Kidney (tissue), 13 donors: ENCODE measurements at regions not wholly inside any gene's neighbourhood (a gene's known extent, or its start where the extent isn't known, plus 50 kb on each side); places are given as distances from the start of the nearest gene placed in this dataset.

Experiments
- DNase-seq, 5 donors: peaks; one replicate each; pipeline ENCODE4 v3.0.0-alpha.2; 2013 to 2020
- FAIRE-seq: peaks from 2 replicates; lab custom pipeline; 2012; peaks lifted over from hg19 to GRCh38; lab: Jason Lieb, UNC
- H3K27ac ChIP-seq, 2 donors: one replicate each; pipeline ENCODE4 v1.7.0; 2013; ENCODE audit warnings: low read depth in 2 of 2, low read length in 2 of 2, inconsistent platforms in 1 of 2
- H3K27me3 ChIP-seq: one replicate; pipeline ENCODE4 v1.7.1; 2013; ENCODE audit warnings: low read length, inconsistent platforms; ENCODE audit not compliant: control insufficient read depth, insufficient read depth
- H3K36me3 ChIP-seq, 3 donors: one replicate each; pipeline versions ENCODE4 v1.7.0 to v1.7.1; 2013; ENCODE audit warnings: low read length in 3 of 3, control low read depth in 1 of 3, inconsistent platforms in 1 of 3; ENCODE audit not compliant: insufficient read depth in 3 of 3, control insufficient read depth in 2 of 3
- H3K4me1 ChIP-seq, 3 donors: one replicate each; pipeline versions ENCODE4 v1.7.0 to v1.7.1; 2013; ENCODE audit warnings: low read length in 3 of 3, inconsistent platforms in 1 of 3, low read depth in 1 of 3; ENCODE audit not compliant: control insufficient read depth in 2 of 3, insufficient read depth in 2 of 3
- H3K4me3 ChIP-seq, 3 donors: one replicate each; pipeline versions ENCODE4 v1.7.0 to v1.8.1; 2013; ENCODE audit warnings: low read length in 3 of 3, control low read depth in 1 of 3, inconsistent platforms in 1 of 3
- H3K9ac ChIP-seq, 3 donors: one replicate each; pipeline versions ENCODE4 v1.7.0 to v1.7.1; 2013; ENCODE audit warnings: low read length in 3 of 3, control low read depth in 1 of 3, inconsistent platforms in 1 of 3
- H3K9me3 ChIP-seq, 3 donors: one replicate each; pipeline versions ENCODE4 v1.7.0 to v1.7.1; 2013; ENCODE audit warnings: low read length in 3 of 3, control low read depth in 1 of 3, inconsistent platforms in 1 of 3; ENCODE audit not compliant: control insufficient read depth in 2 of 3, insufficient read depth in 1 of 3
- CTCF ChIP-seq: IDR thresholded peaks from 3 replicates; pipeline ENCODE4 v1.5.1; 2012; ENCODE audit warnings: mild to moderate bottlenecking, moderate library complexity, borderline replicate concordance; ENCODE audit not compliant: insufficient read depth; ENCODE audit errors: extremely low read depth
- intact Hi-C: fragments of 100-400 bp; cut with DNase I; formaldehyde crosslinking; loops from one replicate; pipeline ENCODE4 v1.11.1; 2022
- donor health status: control.
- donor health status: control.
- donor health status: control.
- donor health status: control.
- donor health status: control.
- donor health status: DM: yes; HTN: yes; CAD: no.
- donor health status: Normal renal cell carcinoma (clear cell type).

DNA sequence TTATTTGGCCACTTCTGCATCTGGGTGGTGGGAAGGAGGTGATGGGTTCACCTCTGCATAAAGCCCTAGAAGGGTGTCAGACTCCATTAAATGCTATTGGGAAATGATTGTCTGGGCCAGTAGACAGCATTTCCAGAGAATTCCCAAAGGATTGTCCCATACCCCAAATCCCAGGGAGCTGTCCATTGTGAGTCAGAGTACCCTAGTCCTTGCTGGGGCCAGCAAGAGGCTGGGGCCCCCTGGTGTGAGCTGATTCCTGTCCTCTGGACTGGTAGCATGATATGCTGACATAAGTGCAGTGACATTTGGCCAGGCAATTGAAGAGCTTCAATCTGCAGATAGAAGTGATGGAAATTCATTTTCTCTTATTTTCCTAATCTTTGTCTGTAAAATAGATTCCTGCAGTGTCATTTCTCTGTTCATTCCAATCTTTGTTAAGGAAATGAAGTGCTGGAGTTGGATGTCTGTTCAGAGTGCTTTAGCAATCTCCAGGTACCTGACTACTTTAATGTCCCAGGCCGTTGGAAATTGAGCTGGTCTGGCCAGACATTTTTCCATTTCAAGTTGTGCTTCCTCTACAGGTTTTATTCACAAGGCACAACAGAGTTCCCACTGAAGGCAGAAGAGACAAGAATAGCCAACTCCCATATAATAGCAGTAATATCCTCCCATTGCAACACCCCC is 91.2 kb downstream of the RPLP1 start:
- FAIRE-seq (no peak), DNase-seq (peak in 1 of 5 donors; percentile 6)
- intact Hi-C loops = no loop called here
- Histone ChIP-seq H3K27ac (no peak overlapping the region), H3K9me3 (no peaks in the 10 kb centered on the region), H3K4me1 (peaks cover 0 to 9% (median 3%) of the 10 kb centered on the region in 3 donors), H3K9ac (no peak overlapping the region), H3K4me3 (no peak overlapping the region), H3K36me3 (no peaks in the 10 kb centered on the region), H3K27me3 (no peaks in the 10 kb centered on the region)
- no peak for TF ChIP-seq CTCF

GRCh38 chr15:69544365-69545113 is 91.9 kb downstream of the RPLP1 start:
- Histone ChIP-seq H3K27ac (no peak overlapping the region), H3K36me3 (no peaks in the 10 kb centered on the region), H3K9me3 (no peaks in the 10 kb centered on the region), H3K9ac (no peak overlapping the region), H3K27me3 (no peaks in the 10 kb centered on the region), H3K4me3 (no peak overlapping the region), H3K4me1 (peaks cover 3% of the 10 kb centered on the region in 3 donors)
- no peak for TF ChIP-seq CTCF
- FAIRE-seq (no peak), DNase-seq (no peak)
- intact Hi-C loops = no loop called here

- no peak overlapping the region for H3K4me3 ChIP-seq
- H3K27ac ChIP-seq = no peak overlapping the region
- peaks cover 0 to under 1% (median under 1%) of the 10 kb centered on the region in 3 donors for H3K9me3 ChIP-seq
- no peak overlapping the region for H3K9ac ChIP-seq
- H3K36me3 ChIP-seq = no peaks in the 10 kb centered on the region
- no peak for DNase-seq
- no peak for FAIRE-seq
- peaks cover 3 to 9% (median 3%) of the 10 kb centered on the region in 3 donors for H3K4me1 ChIP-seq
- intact Hi-C loops = no loop called here
- H3K27me3 ChIP-seq = no peaks in the 10 kb centered on the region
- TF ChIP-seq CTCF = no peak
These were observed 93.6 kb downstream of the RPLP1 start for GRCh38 chr15:69546182-69546581.
